Ascending aorta (tissue), 2 donors: ENCODE measurements at regions not wholly inside any gene's neighbourhood (a gene's known extent, or its start where the extent isn't known, plus 50 kb on each side); places are given as distances from the start of the nearest gene placed in this dataset.

ENCODE experiments used
- DNase-seq, 2 donors: peaks; one replicate each; pipeline ENCODE4 v3.0.0-alpha.2; 2019; ENCODE audit warnings: low spot score in 2 of 2
- H3K27ac ChIP-seq, 2 donors: fragments of 200-600 bp; sonication (generic); one replicate each; pipeline ENCODE4 v1.5.1; 2016 to 2017; ENCODE audit warnings: mild to moderate bottlenecking in 1 of 2
- H3K27me3 ChIP-seq: fragments of 200-600 bp; sonication (generic); one replicate; pipeline ENCODE4 v1.5.1; 2017
- H3K36me3 ChIP-seq, 2 donors: fragments of 200-600 bp; sonication (generic); one replicate each; pipeline ENCODE4 v1.5.1; 2016
- H3K4me1 ChIP-seq, 2 donors: fragments of 200-600 bp; sonication (generic); one replicate each; pipeline ENCODE4 v1.5.1; 2016 to 2017; ENCODE audit warnings: mild to moderate bottlenecking in 1 of 2
- H3K4me3 ChIP-seq, 2 donors: fragments of 200-600 bp; sonication (generic); one replicate each; pipeline ENCODE4 v1.5.1; 2016 to 2017; ENCODE audit warnings: mild to moderate bottlenecking in 1 of 2
- H3K9me3 ChIP-seq, 2 donors: fragments of 200-600 bp; sonication (generic); one replicate each; pipeline ENCODE4 v1.5.1; 2016
- CTCF ChIP-seq, 3 experiments: fragments of 200-600 bp in 2 of 3; fragments of 450-650 bp in 1 of 3; sonication (generic) in 2 of 3; IDR thresholded peaks; one replicate each; pipeline ENCODE4 v1.5.1; 2016 to 2019; ENCODE audit warnings: antibody characterized with exemption in 3 of 3, mild to moderate bottlenecking in 1 of 3, moderate library complexity in 1 of 3
- intact Hi-C: fragments of 100-400 bp; cut with DNase I; formaldehyde crosslinking; loops from one replicate; pipeline ENCODE4 v1.15.1; 2023

- intact Hi-C loops = no loop called here
- Histone ChIP-seq H3K27me3 (no peaks in the 10 kb centered on the region), H3K9me3 (no peaks in the 10 kb centered on the region), H3K27ac (no peak overlapping the region), H3K4me1 (no peaks in the 10 kb centered on the region), H3K36me3 (no peaks in the 10 kb centered on the region), H3K4me3 (no peak overlapping the region)
- DNase-seq = no peak
- no peak for TF ChIP-seq CTCF (IDR thresholded peaks at IDR 0.05)
Observed at GRCh38 chr11:37371346-37371970, 773.4 kb upstream of the RAG2 start.

GRCh38 chr11:37370817-37371216, 772.8 kb upstream of the RAG2 start:
- intact Hi-C loops = no loop called here
- TF ChIP-seq CTCF (IDR thresholded peaks at IDR 0.05) = no peak

GRCh38 chr11:37364246-37364839, 766.3 kb upstream of the RAG2 start:
- TF ChIP-seq CTCF (IDR thresholded peaks at IDR 0.05) = no peak

More at GRCh38 chr11:37370817-37371216, 772.8 kb upstream of the RAG2 start:
- DNase-seq = no peak
- no peaks in the 10 kb centered on the region for H3K36me3 ChIP-seq
- no peaks in the 10 kb centered on the region for H3K4me1 ChIP-seq
- H3K9me3 ChIP-seq = no peaks in the 10 kb centered on the region
- H3K27me3 ChIP-seq = no peaks in the 10 kb centered on the region
- no peak overlapping the region for H3K4me3 ChIP-seq
- H3K27ac ChIP-seq = no peak overlapping the region

GRCh38 chr11:37353192-37353591, 755.2 kb upstream of the RAG2 start:
- TF ChIP-seq CTCF (IDR thresholded peaks at IDR 0.05) = no peak
- no peak for DNase-seq
- Histone ChIP-seq H3K36me3 (no peaks in the 10 kb centered on the region), H3K4me3 (no peak overlapping the region), H3K9me3 (no peaks in the 10 kb centered on the region), H3K27me3 (no peaks in the 10 kb centered on the region), H3K4me1 (no peaks in the 10 kb centered on the region), H3K27ac (no peak overlapping the region)
- intact Hi-C loops = no loop called here

More at GRCh38 chr11:37364246-37364839, 766.3 kb upstream of the RAG2 start:
- no peak overlapping the region for H3K4me3 ChIP-seq
- H3K4me1 ChIP-seq = no peaks in the 10 kb centered on the region
- H3K27me3 ChIP-seq = no peaks in the 10 kb centered on the region
- no peak for DNase-seq
- intact Hi-C loops = no loop called here
- no peaks in the 10 kb centered on the region for H3K9me3 ChIP-seq
- no peaks in the 10 kb centered on the region for H3K36me3 ChIP-seq
- no peak overlapping the region for H3K27ac ChIP-seq

GRCh38 chr11:37352485-37352884, 754.4 kb upstream of the RAG2 start:
- intact Hi-C loops = no loop called here

More at GRCh38 chr11:37352485-37352884, 754.4 kb upstream of the RAG2 start:
- Histone ChIP-seq H3K27ac (no peak overlapping the region), H3K4me3 (no peak overlapping the region), H3K9me3 (no peaks in the 10 kb centered on the region), H3K4me1 (no peaks in the 10 kb centered on the region), H3K27me3 (no peaks in the 10 kb centered on the region), H3K36me3 (no peaks in the 10 kb centered on the region)
- TF ChIP-seq CTCF (IDR thresholded peaks at IDR 0.05) = no peak
- no peak for DNase-seq
